ENCODE measurements at regions not wholly inside any gene's neighbourhood (a gene's known extent, or its start where the extent isn't known, plus 50 kb on each side); places are given as distances from the start of the nearest gene placed in this dataset.

DNA sequence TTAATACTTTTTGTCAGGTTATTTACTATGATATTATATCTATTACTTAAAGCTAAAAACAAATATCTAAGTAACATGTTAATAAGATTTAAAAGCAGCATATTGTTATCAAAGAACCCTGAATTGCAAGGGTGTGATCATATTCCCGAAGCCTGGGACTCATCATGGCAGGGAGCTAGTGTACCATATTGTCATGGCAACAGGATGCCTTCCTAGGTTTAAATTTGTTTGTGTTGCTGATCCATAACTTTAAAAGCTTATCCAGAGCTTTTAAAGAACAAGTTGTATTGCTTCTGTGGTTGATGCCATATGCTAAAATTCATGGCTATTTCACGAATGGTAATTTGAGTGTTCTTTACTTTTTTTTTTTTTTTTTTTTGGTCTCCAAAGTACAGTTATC, 500.5 kb downstream of the NAV3 start:
- intact Hi-C loops (cut with DNase I), result no loop called here
- Histone ChIP-seq H3K9me3 (no peaks in the 10 kb centered on the region), H3K4me1 (replicated peaks) (no peaks in the 10 kb centered on the region), H3K27ac (no peak overlapping the region), H3K27me3 (replicated peaks; ENCODE audit: insufficient read depth) (no peaks in the 10 kb centered on the region), H3K36me3 (no peaks in the 10 kb centered on the region), H3K4me3 (no peak overlapping the region)
- no peak for TF ChIP-seq POLR2A (IDR thresholded peaks at IDR 0.05)
- TF ChIP-seq, protein P1, sequence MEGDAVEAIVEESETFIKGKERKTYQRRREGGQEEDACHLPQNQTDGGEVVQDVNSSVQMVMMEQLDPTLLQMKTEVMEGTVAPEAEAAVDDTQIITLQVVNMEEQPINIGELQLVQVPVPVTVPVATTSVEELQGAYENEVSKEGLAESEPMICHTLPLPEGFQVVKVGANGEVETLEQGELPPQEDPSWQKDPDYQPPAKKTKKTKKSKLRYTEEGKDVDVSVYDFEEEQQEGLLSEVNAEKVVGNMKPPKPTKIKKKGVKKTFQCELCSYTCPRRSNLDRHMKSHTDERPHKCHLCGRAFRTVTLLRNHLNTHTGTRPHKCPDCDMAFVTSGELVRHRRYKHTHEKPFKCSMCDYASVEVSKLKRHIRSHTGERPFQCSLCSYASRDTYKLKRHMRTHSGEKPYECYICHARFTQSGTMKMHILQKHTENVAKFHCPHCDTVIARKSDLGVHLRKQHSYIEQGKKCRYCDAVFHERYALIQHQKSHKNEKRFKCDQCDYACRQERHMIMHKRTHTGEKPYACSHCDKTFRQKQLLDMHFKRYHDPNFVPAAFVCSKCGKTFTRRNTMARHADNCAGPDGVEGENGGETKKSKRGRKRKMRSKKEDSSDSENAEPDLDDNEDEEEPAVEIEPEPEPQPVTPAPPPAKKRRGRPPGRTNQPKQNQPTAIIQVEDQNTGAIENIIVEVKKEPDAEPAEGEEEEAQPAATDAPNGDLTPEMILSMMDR (IDR thresholded peaks at IDR 0.05), result no peak
- no peak for TF ChIP-seq POLR2AphosphoS5 (IDR thresholded peaks at IDR 0.05)
- no peak for DNase-seq (ENCODE audit: low spot score)
- WGBS, result 65% methylated on average over 2 of the region's 2 CpGs

DNA sequence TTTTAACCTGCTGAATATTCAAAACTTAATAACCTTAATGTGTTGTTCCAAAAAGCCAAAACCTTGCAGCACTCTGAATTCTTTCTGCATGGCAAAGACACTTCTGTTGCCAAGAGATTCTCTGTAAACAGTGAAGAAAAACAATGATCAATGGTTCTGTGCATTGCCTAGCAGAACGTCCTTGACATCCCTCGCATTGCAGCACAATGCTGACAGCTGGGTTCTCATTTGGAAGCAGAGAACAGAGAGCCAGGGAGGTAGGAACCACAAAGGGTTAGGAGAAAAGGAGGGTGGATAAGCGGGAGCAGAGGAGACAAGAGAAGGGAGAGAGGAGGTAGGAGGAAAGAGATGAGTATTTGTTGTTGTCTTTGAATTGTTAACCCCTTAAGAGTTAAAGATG, 501.1 kb downstream of the NAV3 start:
- H3K9me3 ChIP-seq, result no peaks in the 10 kb centered on the region
- TF ChIP-seq POLR2A (IDR thresholded peaks at IDR 0.05) (no peak), POLR2AphosphoS5 (IDR thresholded peaks at IDR 0.05) (no peak)
- TF ChIP-seq, protein P1 (IDR thresholded peaks at IDR 0.05), result no peak

DNA sequence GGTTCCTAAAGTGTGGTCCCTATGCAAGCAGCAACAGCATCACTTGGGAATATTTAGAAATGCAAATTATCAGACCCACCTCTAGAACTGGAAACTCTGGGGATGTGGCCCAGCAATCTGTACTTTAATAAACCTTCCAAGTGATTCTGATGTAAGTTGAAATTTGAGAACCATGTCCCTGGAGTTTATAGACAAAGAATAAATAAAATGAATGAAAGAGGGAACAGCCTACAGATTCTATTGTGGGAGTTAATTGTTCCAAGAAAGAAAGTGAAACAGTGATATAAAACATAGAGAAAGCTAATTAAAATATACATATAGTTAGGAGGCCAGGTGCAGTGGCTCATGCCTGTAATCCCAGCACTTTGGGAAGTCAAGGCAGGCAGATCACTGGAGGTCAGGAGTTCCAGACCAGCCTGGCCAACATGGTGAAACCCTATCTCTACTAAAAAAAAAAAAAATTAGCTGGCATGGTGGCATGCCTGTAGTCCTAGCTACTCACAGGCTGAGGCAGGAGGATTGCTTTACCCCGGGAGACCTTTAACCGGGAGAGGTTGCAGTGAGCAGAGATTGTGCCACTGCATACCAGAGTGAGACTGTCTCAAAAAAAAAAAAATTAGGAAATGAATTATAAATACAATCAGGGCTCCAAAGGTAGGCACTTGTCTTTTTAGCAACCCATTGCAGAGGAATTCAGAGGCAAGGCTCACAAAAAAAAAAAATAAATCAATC, 507.5 kb downstream of the NAV3 start:
- TF ChIP-seq POLR2A (IDR thresholded peaks at IDR 0.05) (no peak), POLR2AphosphoS5 (IDR thresholded peaks at IDR 0.05) (peak; percentile 35)
- no peaks in the 10 kb centered on the region for H3K9me3 ChIP-seq
- intact Hi-C loops (cut with DNase I), result no loop called here

More for the DNA sequence above, 501.1 kb downstream of the NAV3 start:
- Histone ChIP-seq H3K36me3 (no peaks in the 10 kb centered on the region), H3K27ac (no peak overlapping the region), H3K27me3 (replicated peaks; ENCODE audit: insufficient read depth) (no peaks in the 10 kb centered on the region), H3K4me3 (no peak overlapping the region), H3K4me1 (replicated peaks) (no peaks in the 10 kb centered on the region)
- no peak for DNase-seq (ENCODE audit: low spot score)
- 37% methylated on average over 3 of the region's 3 CpGs for WGBS
- intact Hi-C loops (cut with DNase I), result no loop called here

DNA sequence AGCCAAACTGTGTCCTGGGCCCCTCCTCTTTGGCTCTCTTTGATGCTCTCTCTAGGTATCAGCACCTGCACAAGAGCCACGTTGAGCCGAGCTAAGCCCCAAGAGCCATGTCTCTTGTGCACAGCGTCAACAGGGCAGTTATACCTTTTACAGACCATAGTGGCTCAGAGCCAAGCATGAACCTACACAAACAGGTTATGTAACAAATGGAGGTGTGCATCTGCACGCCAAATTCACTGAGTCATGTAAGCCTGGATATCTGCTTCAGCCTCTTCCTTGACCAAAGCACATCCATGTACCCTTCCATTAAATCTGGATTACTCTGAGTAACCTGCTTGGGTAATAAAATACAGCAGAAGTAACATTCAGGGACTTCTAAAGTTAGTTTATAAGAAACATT, 509.7 kb downstream of the NAV3 start:
- Histone ChIP-seq H3K36me3 (no peaks in the 10 kb centered on the region), H3K27me3 (replicated peaks; ENCODE audit: insufficient read depth) (no peaks in the 10 kb centered on the region), H3K4me3 (no peak overlapping the region), H3K9me3 (no peaks in the 10 kb centered on the region), H3K27ac (no peak overlapping the region), H3K4me1 (replicated peaks) (no peaks in the 10 kb centered on the region)
- WGBS, result 89% methylated on average over 4 of the region's 4 CpGs
- intact Hi-C loops (cut with DNase I), result no loop called here
- TF ChIP-seq POLR2A (IDR thresholded peaks at IDR 0.05) (no peak), POLR2AphosphoS5 (IDR thresholded peaks at IDR 0.05) (no peak)
- TF ChIP-seq, protein P1 (IDR thresholded peaks at IDR 0.05), result no peak
- DNase-seq (ENCODE audit: low spot score), result no peak

More for the DNA sequence above, 507.5 kb downstream of the NAV3 start:
- no peak for DNase-seq (ENCODE audit: low spot score)
- Histone ChIP-seq H3K36me3 (no peaks in the 10 kb centered on the region), H3K27ac (no peak overlapping the region), H3K27me3 (replicated peaks; ENCODE audit: insufficient read depth) (no peaks in the 10 kb centered on the region), H3K4me3 (no peak overlapping the region), H3K4me1 (replicated peaks) (no peaks in the 10 kb centered on the region)
- 60% methylated on average over 2 of the region's 2 CpGs for WGBS

DNA sequence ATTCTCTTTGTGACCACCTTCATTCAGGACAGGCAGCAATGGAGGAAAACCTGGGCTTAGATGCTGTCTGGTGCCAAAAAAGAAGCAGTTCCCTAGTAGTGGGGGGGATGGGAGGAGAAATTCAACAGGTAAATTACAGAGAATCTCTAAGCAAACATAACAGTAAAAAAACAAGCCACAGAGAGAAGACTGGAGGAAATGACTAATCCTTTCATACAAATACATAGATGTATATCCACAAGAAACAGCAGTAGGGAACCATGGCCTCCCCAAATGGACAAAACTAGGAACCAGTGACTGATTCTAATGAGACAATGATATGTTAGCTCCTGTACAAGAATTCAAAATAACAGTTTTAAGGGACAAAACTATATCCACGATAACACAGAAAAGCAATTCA, 513.0 kb downstream of the NAV3 start:
- TF ChIP-seq POLR2AphosphoS5 (IDR thresholded peaks at IDR 0.05), result no peak
- TF ChIP-seq, protein P1 (IDR thresholded peaks at IDR 0.05), result no peak
- no peak for TF ChIP-seq POLR2A (IDR thresholded peaks at IDR 0.05)
- H3K27ac ChIP-seq, result no peak overlapping the region
- H3K4me1 ChIP-seq (replicated peaks), result no peaks in the 10 kb centered on the region
- no peak overlapping the region for H3K4me3 ChIP-seq
- H3K27me3 ChIP-seq (replicated peaks; ENCODE audit: insufficient read depth), result no peaks in the 10 kb centered on the region
- H3K9me3 ChIP-seq, result no peaks in the 10 kb centered on the region
- no peak for DNase-seq (ENCODE audit: low spot score)
- WGBS, result 93% methylated on average over 1 of the region's 1 CpG
- intact Hi-C loops (cut with DNase I), result no loop called here
- no peaks in the 10 kb centered on the region for H3K36me3 ChIP-seq

Measured in prostate gland (tissue), 2 donors.